OCI-LY7 (cell line): ENCODE measurements at regions not wholly inside any gene's neighbourhood (a gene's known extent, or its start where the extent isn't known, plus 50 kb on each side); places are given as distances from the start of the nearest gene placed in this dataset.
"Not testable (repeated sequence)": the region's sequence is repeated elsewhere in the genome, so short reads cannot be mapped to it uniquely, and the experiment has no call there.

Experiments used
- BruUV-seq: library from RNA; stranded (reverse); fragments of 400-500 nt; replicated peaks from 2 replicates; lab custom pipeline; 2021; lab: Mats Ljungman, UMichigan
- CTCF ChIA-PET: fragments of 300-600 bp; sonication (Branson Sonifier 250); formaldehyde crosslinking; loops from one replicate; lab custom pipeline; 2022; ENCODE audit warnings: antibody characterized with exemption; ENCODE audit not compliant: unreplicated experiment; lab: Charles Lee
- POLR2A ChIA-PET: fragments of 300-600 bp; sonication (Branson Sonifier 250); formaldehyde crosslinking; loops from one replicate; lab custom pipeline; 2022; ENCODE audit warnings: antibody characterized with exemption; lab: Charles Lee
- DNase-seq: peaks from one replicate; pipeline ENCODE4 v3.0.0-alpha.2; 2015; ENCODE audit warnings: low spot score
- H2AFZ ChIP-seq: fragments of 200-600 bp; sonication (generic), shearing (Covaris generic); 2 replicates; pipeline ENCODE4 v1.6.1; 2014; ENCODE audit warnings: mild to moderate bottlenecking, antibody characterized with exemption, low read length, moderate library complexity
- H3K27ac ChIP-seq: fragments of 200-600 bp; sonication (generic); 2 replicates; pipeline ENCODE4 v1.5.1; 2014; ENCODE audit warnings: mixed run types, low read depth, mild to moderate bottlenecking, moderate library complexity, low read length, inconsistent platforms; ENCODE audit not compliant: poor library complexity, severe bottlenecking
- H3K36me3 ChIP-seq: fragments of 200-600 bp; sonication (generic); 2 replicates; pipeline ENCODE4 v1.6.1; 2014; ENCODE audit warnings: mild to moderate bottlenecking, antibody characterized with exemption, low read length, moderate library complexity, mixed read lengths; ENCODE audit not compliant: insufficient read depth
- H3K4me1 ChIP-seq: fragments of 200-600 bp; sonication (generic); 2 replicates; pipeline ENCODE4 v1.5.1; 2014; ENCODE audit warnings: mild to moderate bottlenecking, low read length; ENCODE audit not compliant: insufficient read depth, poor library complexity, severe bottlenecking
- H3K4me2 ChIP-seq: fragments of 200-600 bp; sonication (generic); 2 replicates; pipeline ENCODE4 v1.6.1; 2014; ENCODE audit warnings: mild to moderate bottlenecking, low read length
- H3K4me3 ChIP-seq: fragments of 200-600 bp; sonication (generic); 2 replicates; pipeline ENCODE4 v1.5.1; 2014; ENCODE audit warnings: mild to moderate bottlenecking, low read depth, low read length; ENCODE audit not compliant: poor library complexity, severe bottlenecking
- H3K79me2 ChIP-seq: fragments of 200-600 bp; sonication (generic); 2 replicates; pipeline ENCODE4 v1.6.1; 2016; ENCODE audit warnings: low read depth, mild to moderate bottlenecking, low read length, moderate library complexity, mixed read lengths; ENCODE audit not compliant: insufficient read depth
- H3K9me2 ChIP-seq: fragments of 200-600 bp; sonication (generic); 2 replicates; pipeline ENCODE4 v1.6.1; 2016; ENCODE audit warnings: mild to moderate bottlenecking, low read length, mixed read lengths; ENCODE audit not compliant: insufficient read depth
- H3K9me3 ChIP-seq: fragments of 200-600 bp; sonication (generic); 2 replicates; pipeline ENCODE4 v1.6.1; 2014; ENCODE audit warnings: mild to moderate bottlenecking, mixed run types, low read length, mixed read lengths
- H4K20me1 ChIP-seq: fragments of 200-600 bp; sonication (generic); 2 replicates; pipeline ENCODE4 v1.6.1; 2014; ENCODE audit warnings: mild to moderate bottlenecking, antibody characterized with exemption, low read length, moderate library complexity, mixed read lengths; ENCODE audit not compliant: insufficient read depth
- EZH2phosphoT487 ChIP-seq: fragments of 200-600 bp; sonication (generic); IDR thresholded peaks from 2 replicates; pipeline ENCODE4 v1.6.1; 2018; ENCODE audit warnings: low read depth, borderline replicate concordance, mild to moderate bottlenecking, mixed run types, antibody characterized with exemption, low read length, moderate library complexity, mixed read lengths
- intact Hi-C: fragments of 100-400 bp; cut with micrococcal nuclease; formaldehyde crosslinking; loops from one replicate; pipeline ENCODE4 v1.10.0; 2022; ENCODE audit not compliant: unreplicated experiment
- TF ChIP-seq, protein P1 (sequence below): fragments of 200-600 bp; sonication (generic); conservative IDR thresholded peaks from 2 replicates; pipeline ENCODE4 v1.5.1; 2014; ENCODE audit warnings: mild to moderate bottlenecking, antibody characterized with exemption, low read length, moderate library complexity, mixed read lengths

GRCh38 chr7:39827571-39827970 is 122.5 kb upstream of the CDK13 start:
- H3K9me3 ChIP-seq = no peaks in the 10 kb centered on the region
- no peak for TF ChIP-seq EZH2phosphoT487
- TF ChIP-seq, protein P1, sequence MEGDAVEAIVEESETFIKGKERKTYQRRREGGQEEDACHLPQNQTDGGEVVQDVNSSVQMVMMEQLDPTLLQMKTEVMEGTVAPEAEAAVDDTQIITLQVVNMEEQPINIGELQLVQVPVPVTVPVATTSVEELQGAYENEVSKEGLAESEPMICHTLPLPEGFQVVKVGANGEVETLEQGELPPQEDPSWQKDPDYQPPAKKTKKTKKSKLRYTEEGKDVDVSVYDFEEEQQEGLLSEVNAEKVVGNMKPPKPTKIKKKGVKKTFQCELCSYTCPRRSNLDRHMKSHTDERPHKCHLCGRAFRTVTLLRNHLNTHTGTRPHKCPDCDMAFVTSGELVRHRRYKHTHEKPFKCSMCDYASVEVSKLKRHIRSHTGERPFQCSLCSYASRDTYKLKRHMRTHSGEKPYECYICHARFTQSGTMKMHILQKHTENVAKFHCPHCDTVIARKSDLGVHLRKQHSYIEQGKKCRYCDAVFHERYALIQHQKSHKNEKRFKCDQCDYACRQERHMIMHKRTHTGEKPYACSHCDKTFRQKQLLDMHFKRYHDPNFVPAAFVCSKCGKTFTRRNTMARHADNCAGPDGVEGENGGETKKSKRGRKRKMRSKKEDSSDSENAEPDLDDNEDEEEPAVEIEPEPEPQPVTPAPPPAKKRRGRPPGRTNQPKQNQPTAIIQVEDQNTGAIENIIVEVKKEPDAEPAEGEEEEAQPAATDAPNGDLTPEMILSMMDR = no peak
- no peaks in the 10 kb centered on the region for H3K79me2 ChIP-seq
- H2AFZ ChIP-seq = no peak overlapping the region
- no peak overlapping the region for H3K4me2 ChIP-seq
- no peaks in the 10 kb centered on the region for H3K36me3 ChIP-seq
- POLR2A ChIA-PET = no interaction called here
- H3K27ac ChIP-seq = no peak overlapping the region
- no peaks in the 10 kb centered on the region for H3K4me1 ChIP-seq
- H4K20me1 ChIP-seq = no peaks in the 10 kb centered on the region
- no peaks in the 10 kb centered on the region for H3K9me2 ChIP-seq
- CTCF ChIA-PET = no interaction called here
- H3K4me3 ChIP-seq = no peak overlapping the region
- DNase-seq = no peak
- intact Hi-C loops = no loop called here
- BruUV-seq = no TSS peak

DNA sequence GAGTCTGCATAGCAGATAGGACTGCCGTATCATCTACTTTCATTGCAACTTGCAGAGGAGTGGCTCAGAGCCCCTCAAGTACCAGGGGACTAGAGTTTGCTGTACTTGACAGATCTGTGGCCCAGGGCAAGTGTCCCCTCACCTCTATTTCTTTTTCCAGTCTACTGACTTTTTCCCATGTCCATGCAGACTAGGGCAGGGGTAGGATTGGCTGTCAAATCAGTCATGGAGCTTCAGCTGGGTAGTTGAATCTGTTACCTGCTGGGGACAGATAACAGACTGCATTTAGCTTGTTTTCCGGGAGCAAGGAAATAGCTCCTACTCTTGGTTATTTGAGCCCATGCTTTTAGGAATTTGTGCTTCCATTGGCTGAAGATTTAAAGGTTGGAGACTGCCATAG is 121.0 kb upstream of the CDK13 start:
- CTCF ChIA-PET = no interaction called here
- POLR2A ChIA-PET = interaction anchor here (0.6 kb wide), 1 partner anchor 307 kb away, joined by 5 read pairs; no protein-coding TSS in a partner anchor
- no peaks in the 10 kb centered on the region for H3K9me3 ChIP-seq
- no peak overlapping the region for H3K4me3 ChIP-seq
- TF ChIP-seq, protein P1 = no peak
- TF ChIP-seq EZH2phosphoT487 = no peak
- BruUV-seq = no TSS peak
- H3K79me2 ChIP-seq = no peaks in the 10 kb centered on the region
- H3K36me3 ChIP-seq = no peaks in the 10 kb centered on the region
- no peaks in the 10 kb centered on the region for H3K9me2 ChIP-seq
- no peak for DNase-seq
- no peaks in the 10 kb centered on the region for H3K4me1 ChIP-seq
- no peak overlapping the region for H2AFZ ChIP-seq
- intact Hi-C loops = no loop called here
- no peak overlapping the region for H3K4me2 ChIP-seq
- no peaks in the 10 kb centered on the region for H4K20me1 ChIP-seq
- H3K27ac ChIP-seq = no peak overlapping the region

DNA sequence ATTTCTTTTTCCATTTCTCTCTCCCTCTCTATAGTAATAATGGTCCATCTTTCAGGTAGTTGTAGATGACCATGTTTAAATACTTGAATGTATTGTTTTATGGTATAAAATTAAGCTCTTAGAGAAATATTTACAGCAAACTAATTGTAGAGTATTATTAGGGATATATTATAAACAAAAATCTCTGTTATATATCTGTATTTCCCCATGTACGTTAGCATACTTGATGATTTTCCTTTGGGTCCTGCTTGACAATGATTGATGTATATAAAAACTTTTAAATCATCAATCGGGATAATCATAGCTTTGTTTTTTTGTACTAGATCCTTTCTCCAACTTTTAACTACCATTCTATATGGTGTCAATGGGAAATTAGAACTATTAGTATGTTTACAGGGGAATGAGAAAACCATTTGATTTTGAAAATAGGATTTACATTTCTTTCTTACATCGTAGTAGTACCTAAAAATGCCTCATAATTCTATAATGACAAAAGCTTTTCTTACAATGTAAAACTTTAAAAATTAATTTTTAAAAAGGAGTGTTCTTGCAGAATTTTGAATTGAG is 117.5 kb upstream of the CDK13 start:
- no peaks in the 10 kb centered on the region for H3K4me1 ChIP-seq
- no peaks in the 10 kb centered on the region for H3K36me3 ChIP-seq
- H3K9me2 ChIP-seq = 0 out of 2 replicates have a peak, but pooled peaks cover 4% of the 10 kb centered on the region
- no peak for DNase-seq
- H3K9me3 ChIP-seq = no peaks in the 10 kb centered on the region
- no peak overlapping the region for H2AFZ ChIP-seq
- no peaks in the 10 kb centered on the region for H3K79me2 ChIP-seq
- H4K20me1 ChIP-seq = no peaks in the 10 kb centered on the region
- H3K27ac ChIP-seq = no peak overlapping the region
- ChIA-PET POLR2A (interaction anchor here (0.6 kb wide), 1 partner anchor 192 kb away, joined by 5 read pairs; no protein-coding TSS in a partner anchor), CTCF (no interaction called here)
- no peak overlapping the region for H3K4me2 ChIP-seq
- TF ChIP-seq, protein P1 = no peak
- no peak for TF ChIP-seq EZH2phosphoT487
- no TSS peak for BruUV-seq
- H3K4me3 ChIP-seq = no peak overlapping the region
- intact Hi-C loops = no loop called here

DNA sequence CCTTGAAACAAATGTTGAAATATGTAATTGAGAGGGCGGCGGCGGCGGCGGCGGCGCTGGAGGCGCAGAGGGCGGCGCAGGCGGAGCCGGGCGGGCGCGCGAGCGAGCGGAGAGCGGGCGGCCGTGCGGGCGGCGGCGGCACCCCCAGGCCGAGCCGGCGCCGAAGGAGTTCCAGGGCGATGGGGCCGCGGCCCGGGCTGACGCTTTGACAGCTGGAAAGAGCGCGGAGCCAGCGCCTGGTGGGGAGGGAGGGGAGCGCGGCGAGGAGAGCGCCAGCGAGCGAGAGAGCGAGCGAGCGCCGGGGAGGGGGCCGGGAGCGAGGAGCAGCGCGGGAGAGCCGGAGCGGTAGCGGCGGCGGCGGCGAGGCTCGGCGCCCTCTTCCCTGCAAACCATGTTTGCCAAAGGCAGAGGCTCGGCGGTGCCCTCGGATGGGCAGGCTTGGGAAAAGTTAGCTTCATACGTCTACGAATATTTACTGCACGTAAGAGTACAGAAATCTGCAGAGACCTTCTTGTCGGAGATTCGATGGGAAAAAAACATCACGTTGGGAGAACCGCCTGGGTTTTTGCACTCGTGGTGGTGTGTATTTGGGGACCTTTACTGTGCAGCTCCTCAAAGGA is 116.8 kb upstream of the CDK13 start:
- POLR2A ChIA-PET = not testable (repeated sequence)

More for the DNA sequence above, 116.8 kb upstream of the CDK13 start:
- H3K36me3 ChIP-seq, intact Hi-C loops, H3K4me1 ChIP-seq, H3K4me2 ChIP-seq, BruUV-seq, H3K4me3 ChIP-seq, H3K79me2 ChIP-seq, H3K9me3 ChIP-seq, H3K27ac ChIP-seq, H4K20me1 ChIP-seq, DNase-seq, CTCF ChIA-PET, H2AFZ ChIP-seq, H3K9me2 ChIP-seq: not testable (repeated sequence)
